PC-3 (cell line): ENCODE measurements at regions not wholly inside any gene's neighbourhood (a gene's known extent, or its start where the extent isn't known, plus 50 kb on each side); places are given as distances from the start of the nearest gene placed in this dataset.

ENCODE experiments used
- EZH2 ChIP-seq: fragments of 300-600 bp; sonication (generic); IDR thresholded peaks from one replicate; pipeline ENCODE4 v1.6.1; 2017; ENCODE audit warnings: antibody characterized with exemption, mild to moderate bottlenecking, low read length; ENCODE audit not compliant: unreplicated experiment
- TF ChIP-seq, protein P1 (sequence below): fragments of 300-600 bp; sonication (generic); conservative IDR thresholded peaks from 2 replicates; pipeline ENCODE4 v1.5.1; 2017; ENCODE audit warnings: antibody characterized with exemption, low read depth, mild to moderate bottlenecking, low read length

DNA sequence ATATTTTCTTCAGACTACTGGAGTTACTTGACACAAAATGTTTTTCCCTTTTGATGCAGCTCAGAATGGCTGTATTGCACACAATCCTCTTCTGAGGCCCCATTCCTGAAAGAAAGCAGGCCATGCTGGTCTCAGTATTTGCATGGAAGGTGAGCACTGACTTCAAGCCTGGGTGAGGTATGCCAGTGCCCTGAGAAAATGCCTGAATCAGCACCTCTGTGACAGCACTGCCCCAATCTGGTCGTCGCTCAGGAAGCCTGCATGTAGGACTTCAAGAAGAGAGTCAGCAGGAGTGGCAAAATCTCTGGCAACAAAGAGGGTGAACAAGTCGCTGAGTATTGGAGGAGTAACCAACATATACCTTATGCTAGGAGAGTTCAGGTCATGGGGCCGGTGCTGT, 425.2 kb upstream of the PIK3R1 start:
- no peak for TF ChIP-seq EZH2
- TF ChIP-seq, protein P1, sequence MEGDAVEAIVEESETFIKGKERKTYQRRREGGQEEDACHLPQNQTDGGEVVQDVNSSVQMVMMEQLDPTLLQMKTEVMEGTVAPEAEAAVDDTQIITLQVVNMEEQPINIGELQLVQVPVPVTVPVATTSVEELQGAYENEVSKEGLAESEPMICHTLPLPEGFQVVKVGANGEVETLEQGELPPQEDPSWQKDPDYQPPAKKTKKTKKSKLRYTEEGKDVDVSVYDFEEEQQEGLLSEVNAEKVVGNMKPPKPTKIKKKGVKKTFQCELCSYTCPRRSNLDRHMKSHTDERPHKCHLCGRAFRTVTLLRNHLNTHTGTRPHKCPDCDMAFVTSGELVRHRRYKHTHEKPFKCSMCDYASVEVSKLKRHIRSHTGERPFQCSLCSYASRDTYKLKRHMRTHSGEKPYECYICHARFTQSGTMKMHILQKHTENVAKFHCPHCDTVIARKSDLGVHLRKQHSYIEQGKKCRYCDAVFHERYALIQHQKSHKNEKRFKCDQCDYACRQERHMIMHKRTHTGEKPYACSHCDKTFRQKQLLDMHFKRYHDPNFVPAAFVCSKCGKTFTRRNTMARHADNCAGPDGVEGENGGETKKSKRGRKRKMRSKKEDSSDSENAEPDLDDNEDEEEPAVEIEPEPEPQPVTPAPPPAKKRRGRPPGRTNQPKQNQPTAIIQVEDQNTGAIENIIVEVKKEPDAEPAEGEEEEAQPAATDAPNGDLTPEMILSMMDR = no peak
